SK-N-SH (cell line): ENCODE measurements at regions not wholly inside any gene's neighbourhood (a gene's known extent, or its start where the extent isn't known, plus 50 kb on each side); places are given as distances from the start of the nearest gene placed in this dataset.

Experiments used
- CHD2 ChIP-seq: fragments of 150-350 bp; IDR thresholded peaks from 2 replicates; pipeline ENCODE4 v1.6.1; 2018; ENCODE audit warnings: low read length; ENCODE audit not compliant: partially characterized antibody
- CTCF ChIP-seq: fragments of 200-600 bp; sonication (generic); IDR thresholded peaks from 2 replicates; pipeline ENCODE4 v1.6.1; 2017; ENCODE audit warnings: antibody characterized with exemption, mild to moderate bottlenecking, moderate library complexity
- EP300 ChIP-seq, 2 experiments: IDR thresholded peaks; 2 replicates each; pipeline versions ENCODE4 v1.4.0 to v1.6.1; 2012; ENCODE audit warnings: borderline replicate concordance in 1 of 2, low read depth in 1 of 2, low read length in 1 of 2
- EZH2phosphoT487 ChIP-seq: fragments of 200-600 bp; sonication (generic); IDR thresholded peaks from 2 replicates; pipeline ENCODE4 v1.6.1; 2017; ENCODE audit warnings: low read depth, mixed run types, mild to moderate bottlenecking, antibody characterized with exemption, moderate library complexity, borderline replicate concordance
- GABPA ChIP-seq: IDR thresholded peaks from 2 replicates; pipeline ENCODE4 v1.4.0; 2012; ENCODE audit warnings: low read depth, mild to moderate bottlenecking
- JUND ChIP-seq: IDR thresholded peaks from 2 replicates; pipeline ENCODE4 v1.4.0; 2012
- MAX ChIP-seq: IDR thresholded peaks from 2 replicates; pipeline ENCODE4 v1.4.0; 2012; ENCODE audit warnings: low read depth
- MXI1 ChIP-seq: IDR thresholded peaks from 2 replicates; pipeline ENCODE4 v1.6.1; 2012; ENCODE audit warnings: mild to moderate bottlenecking, low read depth, low read length, improper control_type of control experiment
- RAD21 ChIP-seq: IDR thresholded peaks from 2 replicates; pipeline ENCODE4 v1.6.1; 2012; ENCODE audit warnings: mild to moderate bottlenecking, low read length
- REST ChIP-seq: IDR thresholded peaks from 2 replicates; pipeline ENCODE4 v1.6.1; 2012; ENCODE audit warnings: mild to moderate bottlenecking, low read depth, low read length, moderate library complexity
- RFX5 ChIP-seq: IDR thresholded peaks from 2 replicates; pipeline ENCODE4 v1.6.1; 2012; ENCODE audit warnings: mild to moderate bottlenecking, improper control_type of control experiment, low read length
- TAF1 ChIP-seq: IDR thresholded peaks from 2 replicates; pipeline ENCODE4 v1.6.1; 2012; ENCODE audit warnings: low read depth, mild to moderate bottlenecking, low read length, moderate library complexity, borderline replicate concordance
- YY1 ChIP-seq: IDR thresholded peaks from 2 replicates; pipeline ENCODE4 v1.4.0; 2012; ENCODE audit warnings: low read depth, mild to moderate bottlenecking

- TF ChIP-seq YY1, result no peak
- TF ChIP-seq TAF1, result no peak
- TF ChIP-seq EP300 (IDR thresholded peaks at IDR 0.05; ENCODE audit: borderline replicate concordance in 1 of 2, low read depth in 1 of 2, low read length in 1 of 2), result no peak
- TF ChIP-seq CTCF, result no peak
- TF ChIP-seq RAD21, result no peak
- no peak for TF ChIP-seq JUND
- TF ChIP-seq MAX, result no peak
- TF ChIP-seq RFX5, result no peak
- TF ChIP-seq GABPA, result no peak
- no peak for TF ChIP-seq EZH2phosphoT487
- no peak for TF ChIP-seq REST
- no peak for TF ChIP-seq CHD2
- TF ChIP-seq MXI1, result no peak
Observed at GRCh38 chr13:74064805-74065312, 69.3 kb downstream of the KLF12 start.
